NCI-H748 treated with DMSO at 0.1 percent for 48 hours (cell line): ENCODE measurements at regions not wholly inside any gene's neighbourhood (a gene's known extent, or its start where the extent isn't known, plus 50 kb on each side); places are given as distances from the start of the nearest gene placed in this dataset.

Experiments
- DNase-seq: peaks from one replicate; lab custom pipeline; 2025; lab: John Stamatoyannopoulos, UW

DNA sequence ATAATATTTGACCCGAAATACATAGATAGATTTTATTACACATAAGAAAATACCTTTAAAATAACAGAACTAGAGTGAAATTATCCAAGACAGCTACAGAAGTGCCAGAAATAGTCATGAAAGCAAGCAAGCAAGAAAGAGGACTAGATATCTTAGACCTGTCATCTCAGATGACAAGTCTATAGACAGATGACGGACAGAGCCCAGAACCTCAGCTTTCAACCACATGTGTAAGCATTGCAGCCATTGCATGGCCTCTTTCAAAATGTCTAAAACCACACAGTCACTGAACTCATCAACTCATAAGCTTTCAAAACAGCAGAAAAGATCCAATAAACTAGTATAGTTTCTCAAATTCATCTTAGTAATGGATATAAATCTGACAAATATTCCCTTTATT, 59.8 kb upstream of the FHIT start:
- no peak for DNase-seq

- DNase-seq = no peak
Observed at GRCh38 chr3:61315871-61316270, 64.6 kb upstream of the FHIT start.

DNA sequence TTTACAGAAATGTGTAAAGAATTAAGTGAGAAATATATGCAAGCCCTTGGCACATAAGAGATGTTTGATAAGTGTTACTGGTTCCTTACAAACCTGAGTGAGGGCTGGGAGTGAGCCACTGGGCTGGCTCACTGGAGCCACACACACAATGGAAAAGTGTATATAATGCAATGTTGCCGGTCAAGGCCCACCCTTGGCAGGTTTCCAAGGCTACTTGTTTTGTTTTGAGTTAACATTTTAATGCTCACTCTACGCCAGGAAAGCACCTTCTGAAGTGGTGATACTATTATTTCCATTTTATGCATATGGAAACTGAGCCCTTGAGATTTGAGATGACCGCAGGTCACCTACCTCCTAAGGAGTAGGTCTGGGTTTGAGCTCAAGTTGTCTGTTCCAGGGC, 71.8 kb upstream of the FHIT start:
- peak; percentile 66 for DNase-seq

DNA sequence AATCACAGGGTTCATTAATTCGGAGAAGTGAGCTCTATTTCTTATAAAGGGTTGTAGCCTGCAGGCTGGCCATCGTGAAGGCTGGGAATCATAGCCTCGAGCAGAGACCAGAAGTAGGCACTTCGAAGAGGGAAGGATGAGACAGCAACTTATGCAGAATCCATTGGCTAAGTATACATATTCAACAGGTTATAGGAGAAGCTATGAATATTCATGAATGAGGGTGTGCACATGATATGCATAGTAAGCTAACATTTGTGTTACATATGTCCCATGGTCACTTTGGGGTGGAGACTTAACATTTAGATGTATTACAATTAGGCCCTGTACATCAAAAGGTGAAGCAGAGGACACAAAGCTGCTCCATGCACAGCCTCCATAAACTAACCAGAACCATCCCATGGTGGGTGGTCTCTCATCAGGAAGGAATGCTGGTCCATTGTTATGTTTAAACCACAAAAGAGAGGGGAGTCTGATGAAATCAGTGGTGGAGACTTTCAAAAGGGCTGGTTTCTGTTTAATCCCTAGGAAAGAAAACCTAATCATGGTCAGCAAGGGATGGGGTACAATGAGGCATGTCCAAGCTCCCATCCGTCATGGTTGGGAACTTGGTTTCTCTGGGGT, 80.8 kb upstream of the FHIT start:
- no peak for DNase-seq

DNA sequence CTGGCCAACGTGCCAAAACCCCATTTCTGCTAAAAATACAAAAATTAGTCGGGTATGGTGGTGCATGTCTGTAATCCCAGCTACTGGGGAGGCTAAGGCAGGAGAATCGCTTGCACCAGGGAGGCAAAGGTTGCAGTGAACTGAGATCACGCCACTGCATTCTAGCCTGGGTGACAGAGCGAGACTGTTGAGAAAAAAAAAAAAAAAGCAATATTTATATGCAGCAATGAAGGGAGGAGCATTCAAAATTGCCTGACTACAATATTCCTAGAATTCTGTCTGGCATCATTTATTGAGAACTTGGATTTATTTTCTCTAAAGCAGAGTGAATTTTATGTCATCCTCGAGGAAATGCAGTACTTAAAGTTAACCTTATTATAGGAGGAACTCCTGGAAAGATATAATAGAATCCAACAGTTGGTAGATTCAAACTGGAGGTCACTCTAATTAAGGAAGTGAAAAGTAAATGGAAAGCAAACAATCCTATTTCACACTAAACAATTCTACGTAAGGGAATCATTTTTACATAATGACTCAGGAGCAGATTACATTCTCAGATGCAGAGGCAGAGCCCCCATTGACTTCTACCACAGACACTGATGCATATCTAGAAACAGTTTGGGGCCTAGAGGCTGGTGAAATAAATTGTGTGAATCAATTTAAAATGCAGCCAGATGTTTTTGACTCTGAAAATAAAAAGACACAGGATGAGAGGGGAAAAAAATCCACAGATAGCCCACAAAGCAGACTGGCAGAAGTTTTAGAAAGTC, 82.1 kb upstream of the FHIT start:
- DNase-seq = no peak

DNA sequence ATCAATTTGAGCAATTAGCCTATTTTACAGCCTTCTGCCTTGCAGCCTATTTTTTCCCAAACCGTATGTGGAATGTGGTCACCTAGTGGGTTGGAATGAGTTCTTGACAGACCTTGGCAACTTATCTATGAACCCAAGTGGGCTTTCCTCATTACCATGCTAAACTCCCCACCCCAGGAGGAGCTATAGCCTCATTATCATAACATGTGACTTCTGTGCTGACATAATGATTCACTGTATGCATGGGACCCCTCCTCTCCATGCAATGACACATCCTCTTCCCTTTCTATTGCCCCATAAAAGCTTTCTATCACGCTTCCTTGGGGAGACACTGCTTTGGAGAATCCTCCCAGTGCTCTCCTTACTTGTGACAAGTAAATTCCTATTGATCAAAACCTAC, 83.5 kb upstream of the FHIT start:
- DNase-seq = no peak

GRCh38 chr3:61340931-61341461, 89.7 kb upstream of the FHIT start:
- DNase-seq = no peak

GRCh38 chr3:61343543-61343942, 92.3 kb upstream of the FHIT start:
- DNase-seq = no peak

- no peak for DNase-seq
Observed at GRCh38 chr3:61345020-61345419, 93.8 kb upstream of the FHIT start.

DNA sequence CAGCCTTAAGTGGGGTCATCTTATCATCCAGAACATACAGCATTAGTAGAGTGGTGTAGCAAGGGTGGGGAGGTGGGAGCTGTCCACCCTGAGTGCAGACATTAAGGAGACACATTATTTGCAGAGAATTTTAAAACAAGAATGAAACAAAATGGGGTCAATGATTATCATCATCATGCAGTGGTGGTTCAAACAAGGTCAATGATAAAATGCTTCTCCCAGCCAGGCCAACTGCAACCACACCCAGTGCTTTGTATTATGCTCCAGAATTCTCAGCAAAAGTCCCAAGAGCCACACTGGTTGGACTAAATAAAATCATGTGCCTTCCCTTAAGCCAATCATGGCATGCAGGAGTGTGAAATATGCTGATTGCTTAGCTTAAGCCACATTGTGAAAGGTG, 96.7 kb upstream of the FHIT start:
- DNase-seq = no peak

DNA sequence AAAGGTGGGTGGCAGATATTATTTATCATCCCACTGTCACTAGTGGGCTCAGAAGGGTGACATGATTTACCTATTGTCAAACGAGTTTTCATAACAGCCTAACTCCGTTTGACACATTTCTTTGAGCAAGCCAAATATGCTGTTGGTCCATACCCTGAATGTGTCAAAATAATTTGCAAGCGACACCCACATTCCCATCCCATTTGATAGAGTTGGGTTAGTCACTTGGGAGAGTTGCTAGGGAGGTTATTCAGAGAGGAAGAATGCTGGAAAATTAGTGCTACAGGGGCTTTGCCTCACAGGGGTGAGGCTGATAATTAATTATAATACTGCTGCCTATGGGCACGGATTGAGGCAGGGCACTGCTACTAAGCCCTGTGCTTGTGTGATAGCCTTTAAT, 98.5 kb upstream of the FHIT start:
- no peak for DNase-seq

DNA sequence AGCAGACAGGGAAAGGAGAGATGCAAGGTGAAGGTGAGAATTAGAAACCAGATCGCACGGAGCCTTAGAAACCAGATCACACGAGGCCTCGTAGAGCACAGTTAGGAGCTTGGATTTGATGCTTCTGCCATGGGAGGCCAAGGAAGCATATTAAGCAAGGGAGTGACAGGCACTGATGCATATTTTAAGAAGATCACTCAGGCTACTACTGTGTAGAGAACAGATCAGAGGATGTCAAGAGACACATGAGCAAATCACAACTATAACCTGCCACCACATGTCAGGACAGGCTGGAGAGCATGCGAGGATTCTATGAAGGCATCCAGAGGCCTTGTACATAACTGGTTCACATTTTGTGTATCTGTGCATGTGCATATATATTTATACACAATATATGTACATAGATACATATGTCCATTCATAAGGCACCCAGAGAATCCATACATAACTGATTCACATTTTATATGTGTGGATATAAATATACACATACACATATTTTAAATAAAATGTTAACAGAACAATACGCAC, 99.6 kb upstream of the FHIT start:
- DNase-seq = no peak

DNA sequence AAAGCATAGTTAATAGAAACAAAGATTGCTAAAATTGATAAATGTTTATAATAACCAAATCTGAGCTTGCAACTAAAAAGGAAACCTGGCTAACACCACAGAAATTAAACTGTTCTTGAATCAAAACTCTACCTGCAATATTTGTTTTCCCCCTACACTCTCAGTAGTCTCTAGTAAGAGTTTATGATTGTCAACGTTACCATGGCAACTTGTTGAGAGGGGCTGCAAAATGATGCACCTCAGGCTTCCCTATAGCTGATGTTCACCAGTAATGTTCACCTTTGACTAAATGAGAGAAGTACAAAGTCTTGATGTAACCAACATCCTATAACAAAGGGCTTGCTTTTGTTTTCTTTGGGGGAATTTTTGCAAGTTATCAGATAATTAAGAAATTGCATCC, 101.1 kb upstream of the FHIT start:
- DNase-seq = no peak

- no peak for DNase-seq
Observed at GRCh38 chr3:61353382-61353781, 102.1 kb upstream of the FHIT start.

DNA sequence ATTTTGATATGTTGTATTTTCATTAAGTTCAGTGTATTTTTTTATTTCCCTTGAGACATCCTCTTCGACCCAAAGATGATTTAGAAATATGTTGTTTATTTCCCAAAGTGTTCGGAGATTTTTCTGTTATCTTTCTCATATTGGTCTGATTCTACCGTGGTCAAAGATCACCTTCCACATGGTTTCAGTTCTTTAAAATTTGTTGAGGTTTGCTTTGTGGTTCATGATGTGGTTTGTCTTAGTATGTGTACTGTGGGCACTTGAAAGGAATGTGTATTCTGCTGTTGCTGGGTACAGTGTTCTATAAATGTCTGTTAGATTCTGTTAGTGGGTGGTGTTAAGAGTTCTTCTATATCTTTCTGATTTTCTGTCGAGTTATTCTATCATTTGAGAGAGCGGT, 103.4 kb upstream of the FHIT start:
- DNase-seq = no peak

- no peak for DNase-seq
Observed at GRCh38 chr3:61356685-61357084, 105.4 kb upstream of the FHIT start.

- no peak for DNase-seq
Observed at GRCh38 chr3:61357902-61358301, 106.7 kb upstream of the FHIT start.

DNA sequence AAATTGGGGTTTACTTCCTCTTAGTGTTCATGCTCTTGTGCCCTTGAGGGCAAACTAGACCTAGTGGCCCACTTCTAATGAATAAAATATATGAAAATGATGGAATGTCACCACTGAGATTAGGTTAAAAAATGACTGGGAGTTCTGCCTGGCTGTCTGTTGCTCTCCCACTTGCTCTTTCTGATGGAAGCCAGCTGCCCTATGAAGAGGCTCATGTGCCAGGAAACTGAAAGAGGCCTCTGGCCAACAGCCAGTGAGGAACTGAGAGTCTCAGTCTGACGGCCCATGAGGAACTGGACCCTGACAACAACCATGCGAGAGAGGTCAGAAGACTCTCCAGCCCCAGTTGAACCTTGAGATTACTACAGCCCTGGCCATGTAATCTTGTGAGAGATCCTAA, 107.1 kb upstream of the FHIT start:
- no peak for DNase-seq

DNA sequence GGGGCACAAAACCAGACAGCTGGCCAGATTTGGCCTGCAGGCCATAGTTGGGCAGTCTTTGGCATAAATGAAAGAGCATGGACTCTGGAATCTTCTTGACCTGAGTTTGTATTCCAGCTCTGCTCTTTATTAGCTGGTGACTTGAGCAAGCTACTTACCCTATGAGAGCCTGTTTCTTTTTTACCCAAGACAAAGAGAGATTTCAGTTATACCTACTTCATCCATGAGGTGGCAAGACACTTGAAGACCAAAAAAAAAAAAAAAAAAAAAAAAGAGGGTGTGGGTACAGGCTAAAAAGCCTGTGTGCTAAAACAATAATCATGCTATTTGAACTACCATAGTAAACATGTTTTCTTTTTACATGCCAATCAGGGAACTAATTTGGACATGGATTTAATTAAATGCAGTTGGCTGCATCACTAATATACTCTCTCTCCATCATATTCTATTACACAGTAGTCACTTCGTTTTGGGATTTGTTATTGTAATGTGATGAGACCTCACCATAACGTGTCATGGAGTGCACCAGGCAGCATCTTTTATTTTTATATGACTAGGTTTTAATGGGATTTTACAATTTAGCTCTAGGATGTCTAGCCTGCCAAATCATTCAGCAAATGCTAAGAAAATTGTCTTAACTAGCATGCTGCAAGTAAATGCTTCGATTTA, 109.2 kb upstream of the FHIT start:
- no peak for DNase-seq

DNA sequence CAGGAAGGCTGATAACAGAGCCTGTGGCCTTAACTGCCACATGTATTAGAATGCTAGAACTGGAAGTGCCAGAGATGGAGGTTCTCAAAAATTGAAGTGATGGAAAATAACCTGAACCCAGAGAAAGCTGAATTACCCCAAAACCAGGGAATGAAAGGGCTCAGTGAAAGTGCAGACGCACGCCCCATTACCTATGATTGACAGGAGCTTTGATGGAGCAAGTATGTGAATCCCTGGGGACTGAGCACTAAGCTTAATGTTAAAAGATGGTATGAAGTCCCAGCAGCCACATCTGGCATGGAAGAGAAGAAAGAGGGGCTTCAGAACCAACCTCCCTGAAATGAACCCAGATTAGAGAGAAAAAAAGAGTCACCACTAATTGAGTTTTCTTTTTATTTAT, 118.4 kb upstream of the FHIT start:
- DNase-seq = no peak

GRCh38 chr3:61371123-61371522, 119.9 kb upstream of the FHIT start:
- DNase-seq = peak; percentile 7

GRCh38 chr3:61372723-61373122, 121.5 kb upstream of the FHIT start:
- DNase-seq = no peak

GRCh38 chr3:61378311-61378710, 127.1 kb upstream of the FHIT start:
- DNase-seq = no peak
